Mesenchymal stem cell (in vitro differentiated cells and primary cell): ENCODE measurements at regions not wholly inside any gene's neighbourhood (a gene's known extent, or its start where the extent isn't known, plus 50 kb on each side); places are given as distances from the start of the nearest gene placed in this dataset.

ENCODE experiments used
- DNase-seq: peaks from one replicate; pipeline ENCODE4 v3.0.0-alpha.2; 2013
- H2AFZ ChIP-seq: one replicate; pipeline ENCODE4 v1.6.1; 2013; ENCODE audit warnings: low read depth, mild to moderate bottlenecking, control low read depth, inconsistent platforms, low read length, moderate library complexity
- H2AK5ac ChIP-seq: 2 replicates; pipeline ENCODE4 v1.6.1; 2013; ENCODE audit warnings: low read length, moderate library complexity, mild to moderate bottlenecking, inconsistent platforms; ENCODE audit not compliant: severe bottlenecking
- H2BK120ac ChIP-seq: one replicate; pipeline ENCODE4 v1.6.1; 2013; ENCODE audit warnings: low read depth, mild to moderate bottlenecking, inconsistent platforms, low read length, moderate library complexity
- H2BK12ac ChIP-seq, 2 experiments: one replicate each; pipeline ENCODE4 v1.6.1; 2013; ENCODE audit warnings: inconsistent platforms in 2 of 2, low read length in 2 of 2, mild to moderate bottlenecking in 2 of 2, moderate library complexity in 2 of 2, control low read depth in 1 of 2
- H2BK15ac ChIP-seq: one replicate; pipeline ENCODE4 v1.6.1; 2013; ENCODE audit warnings: mild to moderate bottlenecking, low read depth, inconsistent platforms; ENCODE audit not compliant: poor library complexity, severe bottlenecking
- H2BK5ac ChIP-seq: 2 replicates; pipeline ENCODE4 v1.6.1; 2013; ENCODE audit warnings: low read depth, mild to moderate bottlenecking, low read length, control low read depth, inconsistent platforms; ENCODE audit not compliant: poor library complexity, severe bottlenecking
- H3K14ac ChIP-seq, 2 experiments: one replicate each; pipeline ENCODE4 v1.6.1; 2013; ENCODE audit warnings: inconsistent platforms in 2 of 2, low read length in 2 of 2, control low read depth in 1 of 2, mild to moderate bottlenecking in 1 of 2, moderate library complexity in 1 of 2
- H3K18ac ChIP-seq, 2 experiments: one replicate each; pipeline ENCODE4 v1.6.1; 2013; ENCODE audit warnings: inconsistent platforms in 2 of 2, low read length in 2 of 2, control low read depth in 1 of 2, low read depth in 1 of 2, mild to moderate bottlenecking in 1 of 2
- H3K23ac ChIP-seq, 2 experiments: one replicate each; pipeline ENCODE4 v1.6.1; 2013; ENCODE audit warnings: inconsistent platforms in 2 of 2, low read length in 2 of 2, mild to moderate bottlenecking in 2 of 2, moderate library complexity in 2 of 2, control low read depth in 1 of 2
- H3K27ac ChIP-seq: 2 replicates; pipeline ENCODE4 v1.5.1; 2013; ENCODE audit warnings: mild to moderate bottlenecking, moderate library complexity, low read length, control low read depth, inconsistent platforms; ENCODE audit not compliant: poor library complexity, severe bottlenecking
- H3K27me3 ChIP-seq, 2 experiments: 2 replicates each; pipeline versions ENCODE4 v1.6.1 to v1.7.0; 2013; ENCODE audit warnings: low read length in 2 of 2, mild to moderate bottlenecking in 2 of 2, moderate library complexity in 2 of 2, control low read depth in 1 of 2, inconsistent platforms in 1 of 2; ENCODE audit not compliant: control insufficient read depth in 1 of 2, insufficient read depth in 1 of 2
- H3K36me3 ChIP-seq, 2 experiments: 2 replicates each; pipeline versions ENCODE4 v1.6.1 to v1.7.0; 2013; ENCODE audit warnings: low read length in 2 of 2, control low read depth in 1 of 2, inconsistent platforms in 1 of 2, low read depth in 1 of 2, mild to moderate bottlenecking in 1 of 2; ENCODE audit not compliant: insufficient read depth in 2 of 2, control insufficient read depth in 1 of 2
- H3K4ac ChIP-seq, 2 experiments: one replicate each; pipeline ENCODE4 v1.6.1; 2013; ENCODE audit warnings: inconsistent platforms in 2 of 2, low read length in 2 of 2, mild to moderate bottlenecking in 2 of 2, moderate library complexity in 2 of 2, control low read depth in 1 of 2, low read depth in 1 of 2
- H3K4me1 ChIP-seq: 2 replicates; pipeline ENCODE4 v1.6.1; 2013; ENCODE audit warnings: low read depth, low read length, control low read depth; ENCODE audit not compliant: control insufficient read depth, insufficient read depth
- H3K4me2 ChIP-seq: 2 replicates; pipeline ENCODE4 v1.6.1; 2013; ENCODE audit warnings: low read length, mild to moderate bottlenecking, inconsistent platforms; ENCODE audit not compliant: poor library complexity, severe bottlenecking
- H3K4me3 ChIP-seq, 2 experiments: 2 replicates each; pipeline versions ENCODE4 v1.5.1 to v1.7.0; 2013; ENCODE audit warnings: low read length in 2 of 2, mild to moderate bottlenecking in 2 of 2, control low read depth in 1 of 2, low read depth in 1 of 2; ENCODE audit not compliant: insufficient read depth in 1 of 2
- H3K79me1 ChIP-seq: replicated peaks from 2 replicates; pipeline ENCODE4 v1.6.1; 2013; ENCODE audit warnings: mild to moderate bottlenecking, control low read depth, low read length, inconsistent platforms; ENCODE audit not compliant: poor library complexity, severe bottlenecking
- H3K9ac ChIP-seq: 2 replicates; pipeline ENCODE4 v1.7.0; 2013; ENCODE audit warnings: mild to moderate bottlenecking, low read length, moderate library complexity
- H3K9me3 ChIP-seq: 2 replicates; pipeline ENCODE4 v1.7.0; 2013; ENCODE audit warnings: mild to moderate bottlenecking, low read length; ENCODE audit not compliant: control insufficient read depth
- H4K8ac ChIP-seq: one replicate; pipeline ENCODE4 v1.6.1; 2013; ENCODE audit warnings: inconsistent platforms, mild to moderate bottlenecking, low read length, moderate library complexity
- H4K91ac ChIP-seq: one replicate; pipeline ENCODE4 v1.6.1; 2013; ENCODE audit warnings: mild to moderate bottlenecking, low read length, inconsistent platforms
- WGBS: methylation state at CpG from one replicate; pipeline ENCODE4 v1.1.7; 2013; ENCODE audit warnings: mixed read lengths; 5-methylcytosine and 5-hydroxymethylcytosine counted together

GRCh38 chr7:116420003-116420402, 79.5 kb upstream of the CAV2 start:
- Histone ChIP-seq H3K14ac (no peak overlapping the region), H3K4me2 (no peak overlapping the region), H2BK12ac (no peak overlapping the region), H3K79me1 (no peaks in the 10 kb centered on the region), H3K9ac (no peak overlapping the region), H2BK120ac (no peak overlapping the region), H2AK5ac (no peak overlapping the region), H3K4ac (no peak overlapping the region), H3K36me3 (no peaks in the 10 kb centered on the region), H3K27ac (no peak overlapping the region), H3K4me1 (peaks cover 3% of the 10 kb centered on the region), H4K91ac (no peak overlapping the region), H3K4me3 (no peak overlapping the region), H3K23ac (no peak overlapping the region), H3K9me3 (no peaks in the 10 kb centered on the region), H3K27me3 (no peaks in the 10 kb centered on the region), H2AFZ (no peak overlapping the region), H3K18ac (no peak overlapping the region), H4K8ac (no peak overlapping the region), H2BK15ac (no peak overlapping the region), H2BK5ac (no peak overlapping the region)
- WGBS = 95% methylated on average over 2 of the region's 3 CpGs
- DNase-seq = no peak

- Histone ChIP-seq H3K9me3 (no peaks in the 10 kb centered on the region), H3K23ac (no peak overlapping the region), H4K8ac (no peak overlapping the region), H3K79me1 (no peaks in the 10 kb centered on the region), H3K36me3 (no peaks in the 10 kb centered on the region), H2BK5ac (no peak overlapping the region), H3K4me2 (no peak overlapping the region), H3K27me3 (no peaks in the 10 kb centered on the region), H3K27ac (no peak overlapping the region), H2BK120ac (no peak overlapping the region), H3K4me1 (peaks cover 3% of the 10 kb centered on the region), H2BK15ac (no peak overlapping the region), H2AFZ (no peak overlapping the region), H2AK5ac (no peak overlapping the region), H3K4ac (no peak overlapping the region), H2BK12ac (no peak overlapping the region), H3K14ac (no peak overlapping the region), H4K91ac (no peak overlapping the region), H3K9ac (no peak overlapping the region), H3K4me3 (no peak overlapping the region), H3K18ac (no peak overlapping the region)
- 90% methylated on average over 1 of the region's 1 CpG for WGBS
- DNase-seq = no peak
Measured at GRCh38 chr7:116421298-116421697, 78.2 kb upstream of the CAV2 start.

DNA sequence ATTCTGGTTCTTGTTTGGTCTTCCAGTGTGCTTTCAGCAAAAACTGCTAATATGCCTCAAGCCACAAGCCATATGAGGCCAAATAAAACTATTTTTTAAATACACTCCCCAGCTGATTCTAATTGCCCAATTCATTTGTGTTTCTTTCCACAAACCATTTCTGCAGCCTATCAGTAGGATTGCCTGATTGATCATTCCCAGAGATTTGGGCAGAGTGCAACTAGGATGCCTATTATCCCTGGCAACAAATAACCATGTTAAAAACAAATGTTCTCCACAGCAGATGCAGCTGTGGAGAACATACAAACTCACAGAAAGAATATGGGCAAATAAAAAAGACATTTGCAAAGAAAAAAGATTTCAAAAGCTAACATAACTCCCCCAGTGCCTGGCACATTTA, 76.9 kb upstream of the CAV2 start:
- Histone ChIP-seq H2BK120ac (no peak overlapping the region), H3K79me1 (no peaks in the 10 kb centered on the region), H3K36me3 (no peaks in the 10 kb centered on the region), H3K4me3 (no peak overlapping the region), H2BK5ac (no peak overlapping the region), H3K23ac (no peak overlapping the region), H2BK12ac (no peak overlapping the region), H3K18ac (no peak overlapping the region), H2BK15ac (no peak overlapping the region), H3K9ac (no peak overlapping the region), H3K4ac (no peak overlapping the region), H3K9me3 (no peaks in the 10 kb centered on the region), H4K8ac (no peak overlapping the region), H2AK5ac (no peak overlapping the region), H3K14ac (no peak overlapping the region), H2AFZ (no peak overlapping the region), H3K4me2 (no peak overlapping the region), H3K27me3 (no peaks in the 10 kb centered on the region), H3K27ac (no peak overlapping the region), H4K91ac (no peak overlapping the region), H3K4me1 (peaks cover 2% of the 10 kb centered on the region)
- no peak for DNase-seq

DNA sequence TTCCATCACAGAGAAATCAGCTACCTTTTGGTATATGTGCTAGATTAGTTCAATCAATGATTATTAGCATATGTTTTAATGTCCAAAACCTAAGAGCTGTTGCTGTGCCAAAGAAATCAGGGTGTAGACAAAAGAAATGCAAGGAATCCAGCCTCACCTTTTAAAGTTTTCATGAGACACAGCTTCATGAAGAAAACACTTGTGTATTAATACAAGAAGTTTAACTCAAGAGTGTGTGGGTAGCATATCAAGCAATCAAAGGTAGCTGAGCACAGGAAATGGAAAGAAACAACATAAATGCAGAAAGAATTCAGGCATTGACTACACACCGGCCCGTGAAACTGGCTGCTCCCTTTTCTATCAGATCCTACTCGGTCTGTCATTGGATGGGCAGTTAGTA, 76.0 kb upstream of the CAV2 start:
- WGBS = 100% methylated on average over 2 of the region's 3 CpGs
- Histone ChIP-seq H3K4me3 (no peak overlapping the region), H2BK120ac (no peak overlapping the region), H3K23ac (no peak overlapping the region), H3K9me3 (peaks cover 5% of the 10 kb centered on the region), H2AFZ (no peak overlapping the region), H3K4me1 (no peaks in the 10 kb centered on the region), H3K27me3 (no peaks in the 10 kb centered on the region), H2BK12ac (no peak overlapping the region), H2BK5ac (no peak overlapping the region), H3K18ac (no peak overlapping the region), H3K79me1 (no peaks in the 10 kb centered on the region), H2AK5ac (no peak overlapping the region), H3K36me3 (no peaks in the 10 kb centered on the region), H3K27ac (no peak overlapping the region), H3K14ac (no peak overlapping the region), H2BK15ac (no peak overlapping the region), H4K91ac (no peak overlapping the region), H3K4me2 (no peak overlapping the region), H3K9ac (no peak overlapping the region), H4K8ac (no peak overlapping the region), H3K4ac (no peak overlapping the region)
- DNase-seq = no peak
